ENCODE measurements at regions not wholly inside any gene's neighbourhood (a gene's known extent, or its start where the extent isn't known, plus 50 kb on each side); places are given as distances from the start of the nearest gene placed in this dataset.

DNA sequence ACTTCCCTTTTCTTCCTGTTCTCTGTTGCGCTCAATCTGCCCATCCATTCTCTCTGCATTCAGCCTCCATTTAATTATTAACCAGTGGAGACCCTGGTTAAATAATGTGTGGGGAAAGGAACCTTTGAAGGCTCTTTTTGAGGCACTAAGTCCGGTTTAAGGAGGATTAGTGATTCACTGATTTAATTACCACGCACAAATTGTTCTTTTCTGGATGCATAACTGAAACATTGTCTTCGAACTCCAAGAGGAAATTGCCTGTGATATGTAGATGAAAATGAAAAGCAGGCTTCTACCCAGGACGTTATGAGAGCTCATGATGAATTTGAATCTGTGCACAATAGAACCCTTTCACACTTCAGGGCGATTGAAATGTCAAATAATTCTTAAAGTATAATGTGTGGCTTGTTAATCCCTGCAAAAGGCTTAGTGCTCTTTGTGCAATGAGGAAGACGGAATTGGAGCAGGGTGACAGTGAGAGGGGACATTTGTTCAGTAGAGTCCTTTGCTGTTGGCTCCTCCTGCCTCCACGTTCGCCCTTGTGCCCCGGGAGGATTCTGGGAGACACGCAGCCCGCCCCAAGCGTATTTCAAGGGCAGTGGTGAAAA, 51.1 kb upstream of the ZNF236 start:
- no peak for DNase-seq

DNA sequence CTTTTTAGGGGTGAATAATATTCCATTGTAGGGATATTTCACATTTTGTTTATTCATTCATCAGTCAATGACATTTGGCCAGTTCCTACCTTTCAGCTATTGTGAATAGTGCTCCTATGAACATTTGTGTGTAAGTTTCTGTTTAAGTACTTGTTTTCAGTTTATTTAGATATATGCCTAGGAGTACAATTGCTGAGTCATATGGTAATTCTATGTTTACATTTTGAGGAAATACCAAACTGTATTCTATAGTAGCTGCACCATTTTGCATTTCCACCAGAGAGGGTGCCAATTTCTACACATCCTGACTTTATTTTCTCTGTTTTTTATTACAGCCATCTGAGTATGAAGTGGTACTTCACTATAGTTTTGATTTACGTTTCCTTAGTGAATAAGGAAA, 54.4 kb upstream of the ZNF236 start:
- no peak for DNase-seq

DNA sequence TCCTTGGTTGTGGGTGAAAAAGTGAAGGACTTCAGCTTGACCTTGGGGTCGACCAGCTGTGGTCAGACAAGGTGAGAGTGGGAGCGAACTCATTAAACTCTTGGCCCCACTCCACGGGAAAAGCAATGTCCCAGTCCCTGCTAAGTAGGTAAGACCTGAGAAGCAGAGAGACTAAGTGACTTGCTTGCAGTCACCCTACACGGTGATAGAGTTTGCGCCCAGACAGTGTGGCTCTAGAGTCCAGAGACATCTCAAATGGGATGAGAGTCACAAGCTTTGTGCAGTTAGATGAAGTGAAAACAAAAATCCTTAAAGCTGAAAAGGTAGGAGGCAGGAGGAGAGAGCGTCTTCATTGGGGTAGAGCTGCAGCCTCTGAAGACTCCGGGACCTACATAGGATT, 55.9 kb upstream of the ZNF236 start:
- DNase-seq: no peak

DNA sequence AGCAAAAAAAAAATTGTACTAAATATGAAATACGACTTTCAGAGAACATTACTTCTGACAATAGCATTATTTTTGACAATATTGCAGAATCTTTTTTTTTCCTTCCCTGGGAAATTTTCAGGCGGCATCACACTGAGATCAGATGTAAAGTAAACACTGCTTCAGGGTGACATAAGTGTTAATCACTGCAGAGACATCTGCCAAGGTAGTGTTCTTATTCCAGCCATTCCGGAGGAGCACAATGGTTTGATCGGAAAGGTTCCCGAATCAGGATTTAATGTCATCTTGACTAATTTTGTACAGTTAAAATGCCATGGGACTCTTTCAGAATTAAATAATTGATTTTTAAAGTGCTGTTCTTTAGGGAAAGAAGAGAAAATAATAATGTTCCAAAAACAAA, 56.7 kb upstream of the ZNF236 start:
- no peak for DNase-seq

DNA sequence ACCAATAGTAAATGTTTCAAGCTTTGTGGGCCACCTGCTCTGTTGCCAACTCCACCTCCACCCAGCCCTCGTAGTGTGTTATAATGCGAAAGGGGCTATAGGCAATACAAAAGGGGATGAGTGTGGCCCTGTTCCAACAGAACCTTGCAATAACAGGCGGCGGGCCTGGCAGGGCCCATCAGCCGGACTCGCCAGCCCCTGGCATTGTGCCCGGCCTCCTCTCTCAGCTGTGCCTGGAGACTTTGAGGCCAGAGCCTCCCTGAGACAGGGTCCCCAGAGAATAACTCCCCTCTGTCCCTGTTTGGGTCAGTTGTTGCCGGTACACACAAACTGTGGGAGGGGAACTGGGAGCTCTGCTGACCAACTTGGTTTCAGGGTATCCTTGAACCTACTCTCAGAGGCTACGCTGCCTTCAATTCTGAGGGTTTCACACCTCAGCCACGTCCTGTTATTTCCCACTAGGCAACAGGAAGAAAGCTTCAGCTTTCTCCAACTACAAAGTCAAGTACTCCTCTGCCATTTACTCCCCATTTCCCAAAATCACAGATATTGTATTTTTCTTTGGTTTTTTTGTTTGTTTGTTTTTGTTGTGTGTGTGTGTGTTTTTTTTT, 58.0 kb upstream of the ZNF236 start:
- no peak for DNase-seq

DNA sequence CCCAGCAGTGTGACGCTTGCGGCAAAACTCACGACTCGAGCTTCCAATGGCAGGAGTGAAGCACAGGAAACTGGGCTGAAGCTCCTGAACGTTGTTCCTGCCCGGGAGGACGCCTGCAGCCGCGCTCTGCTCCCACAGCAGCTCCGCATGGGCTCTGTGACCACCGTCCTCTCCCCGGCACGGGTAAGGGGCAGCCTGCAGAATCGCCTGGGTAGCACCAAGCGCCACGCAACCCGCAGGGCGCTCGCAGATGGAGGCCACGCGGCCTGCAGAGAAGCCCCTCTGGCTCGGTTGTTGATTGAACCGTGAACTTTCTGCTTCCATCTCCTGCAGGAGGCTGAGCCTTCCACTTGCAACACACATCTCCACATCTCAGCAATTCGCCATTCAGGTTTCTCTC, 63.3 kb upstream of the ZNF236 start:
- DNase-seq: no peak

DNA sequence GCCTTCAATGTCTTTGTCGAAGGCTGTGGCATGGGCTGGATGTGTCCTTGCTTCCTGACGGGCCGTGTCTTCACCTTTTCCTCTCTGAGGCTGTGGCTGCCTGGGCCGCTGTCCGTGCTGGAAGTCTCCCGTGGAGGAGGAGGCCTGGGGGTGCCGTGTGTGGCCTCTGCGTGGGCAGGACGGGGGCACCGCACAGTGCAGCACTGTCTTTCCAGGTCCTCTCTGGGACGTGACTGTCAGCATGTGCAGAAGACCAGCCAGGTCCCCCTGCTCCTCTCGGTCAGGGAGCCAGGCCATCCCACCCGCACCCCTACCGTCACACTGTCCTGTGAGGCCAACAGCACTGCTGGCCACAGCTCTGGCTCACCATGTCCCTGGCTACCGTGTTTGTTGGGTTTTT, 64.4 kb upstream of the ZNF236 start:
- DNase-seq: no peak

DNA sequence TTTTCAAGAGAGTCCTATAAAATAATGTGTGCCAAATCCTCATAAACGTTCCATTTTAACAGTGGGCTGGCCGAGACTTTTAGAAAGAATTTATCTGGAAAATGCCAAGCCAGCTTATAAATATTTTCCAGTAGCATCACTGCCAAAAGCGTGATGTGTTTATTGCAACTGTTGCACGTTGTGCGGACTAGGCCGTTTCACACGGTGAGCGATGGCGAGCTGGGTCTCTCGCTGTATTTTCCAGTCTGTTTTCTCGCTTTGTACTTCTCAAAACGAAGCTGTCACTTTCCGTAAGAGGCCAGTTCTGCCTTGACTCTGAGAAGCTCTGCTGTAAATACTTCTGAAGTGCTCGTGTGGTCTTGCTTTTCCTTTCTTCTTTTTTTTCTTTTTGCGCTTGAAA, 65.0 kb upstream of the ZNF236 start:
- no peak for DNase-seq

DNA sequence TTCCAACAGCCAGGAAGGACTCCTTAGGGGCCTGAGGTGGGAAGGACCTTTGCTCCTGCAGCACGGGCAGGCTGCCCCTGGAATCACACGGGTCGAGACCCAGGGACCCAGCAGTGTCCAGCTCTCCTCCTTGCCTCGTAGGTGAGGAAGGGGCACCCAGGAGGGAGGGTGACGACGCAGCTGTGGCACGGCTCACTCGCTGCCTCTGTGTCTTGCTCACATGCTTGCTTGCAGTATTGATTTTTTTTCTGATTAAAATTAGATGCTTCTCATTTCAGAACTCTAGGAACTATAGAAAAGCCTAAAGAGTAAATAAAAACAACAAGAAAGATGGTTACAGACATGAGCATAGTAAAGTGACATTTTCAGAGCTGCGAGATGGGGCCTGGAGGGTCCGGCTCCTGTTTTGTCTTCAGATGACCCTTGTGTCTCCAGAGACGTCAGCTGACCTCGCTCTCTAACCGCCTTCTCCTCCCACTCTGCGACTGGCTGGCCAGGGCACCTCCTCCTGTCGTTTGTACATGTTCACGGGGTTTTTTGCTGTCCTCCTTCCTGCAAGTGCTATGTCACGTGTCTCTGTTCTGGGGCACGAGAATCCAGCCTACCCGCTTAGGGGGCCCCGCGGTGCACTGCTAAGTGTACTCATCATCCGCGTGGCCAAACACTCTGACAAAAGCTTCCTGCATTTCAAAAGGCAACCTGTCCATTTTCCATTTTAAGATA, 65.7 kb upstream of the ZNF236 start:
- no peak for DNase-seq

DNA sequence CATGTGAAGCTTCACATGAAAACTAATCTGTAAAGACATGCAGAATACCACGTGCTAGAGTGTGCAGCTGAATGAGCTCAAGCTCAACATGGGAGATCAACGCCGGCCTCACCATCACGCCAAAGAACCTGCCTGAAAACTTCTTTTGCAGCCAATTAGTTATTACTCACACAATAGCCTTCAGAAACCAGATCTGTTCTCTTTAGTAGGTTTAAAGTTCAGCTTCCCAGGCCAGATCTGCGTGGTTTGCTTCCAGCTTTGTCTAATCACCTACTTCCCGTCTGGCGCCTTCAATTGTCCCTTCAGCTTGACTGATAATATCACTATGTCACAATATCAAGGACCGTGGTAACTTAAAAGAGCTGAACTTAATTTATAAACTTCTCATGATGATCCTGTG, 68.0 kb upstream of the ZNF236 start:
- no peak for DNase-seq

DNA sequence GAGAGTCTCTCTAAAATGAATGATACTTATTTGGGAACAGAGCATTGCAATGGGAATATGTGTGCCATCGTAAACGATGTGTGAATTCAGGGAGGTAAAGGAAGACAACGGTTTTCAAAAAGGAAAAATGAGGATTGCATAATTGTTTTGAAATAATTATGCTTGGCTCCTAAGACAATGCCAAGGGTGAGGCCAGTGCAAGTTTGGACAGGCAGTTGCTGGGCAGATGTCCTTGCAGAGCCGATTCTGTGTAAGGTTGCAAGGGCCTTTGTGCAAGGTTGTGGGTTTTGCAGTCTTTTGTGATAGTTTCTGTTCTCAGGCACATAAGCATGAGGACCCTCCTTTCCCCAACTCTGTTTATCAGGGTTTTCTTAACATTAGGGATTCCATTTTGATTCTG, 70.0 kb upstream of the ZNF236 start:
- no peak for DNase-seq

DNA sequence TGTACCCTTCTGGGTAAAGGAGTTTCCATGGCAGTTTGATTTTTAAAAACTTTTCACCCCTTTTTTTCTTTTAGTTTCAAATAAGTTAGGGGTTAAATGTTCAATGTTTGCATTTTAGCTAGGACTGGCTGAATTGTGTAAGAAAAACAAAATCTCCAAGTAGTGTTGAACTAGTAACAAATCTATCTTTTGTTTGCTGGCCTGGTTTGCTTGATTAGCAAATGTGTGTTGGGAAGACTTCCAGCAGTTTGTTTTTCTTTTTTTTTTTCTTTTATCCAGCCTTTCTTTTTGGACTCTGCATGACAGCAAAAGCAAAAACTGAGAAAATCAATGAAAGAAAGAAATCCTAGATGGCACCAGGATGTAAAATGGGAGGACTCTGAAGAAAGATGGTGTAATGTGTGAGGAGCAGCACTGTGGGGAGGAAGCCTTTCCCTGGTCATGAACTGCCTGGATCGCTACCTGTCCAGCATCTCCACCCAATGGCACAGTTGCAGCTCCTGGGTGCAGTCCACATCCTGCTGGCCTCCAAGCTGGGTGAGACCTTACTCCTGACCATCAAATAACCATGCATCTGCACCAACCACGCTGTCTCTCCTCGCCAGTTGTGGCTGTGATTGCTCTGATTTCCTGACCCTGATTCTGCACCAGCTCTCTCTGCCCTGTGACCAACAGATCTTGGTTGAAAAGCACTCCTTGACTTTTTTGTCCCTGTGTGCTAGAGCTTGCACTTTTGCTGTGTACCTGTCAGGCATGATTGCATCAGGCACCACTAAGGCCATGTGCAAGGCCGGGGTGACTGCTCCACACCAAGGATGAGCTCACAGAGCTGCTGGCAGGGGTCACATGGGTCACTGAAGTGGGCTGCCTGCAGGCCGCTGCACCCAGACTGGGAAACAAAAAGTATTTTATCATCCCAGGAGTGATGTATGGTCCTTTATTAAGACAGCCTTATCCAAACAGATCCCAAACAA, 71.2 kb upstream of the ZNF236 start:
- DNase-seq: no peak

DNA sequence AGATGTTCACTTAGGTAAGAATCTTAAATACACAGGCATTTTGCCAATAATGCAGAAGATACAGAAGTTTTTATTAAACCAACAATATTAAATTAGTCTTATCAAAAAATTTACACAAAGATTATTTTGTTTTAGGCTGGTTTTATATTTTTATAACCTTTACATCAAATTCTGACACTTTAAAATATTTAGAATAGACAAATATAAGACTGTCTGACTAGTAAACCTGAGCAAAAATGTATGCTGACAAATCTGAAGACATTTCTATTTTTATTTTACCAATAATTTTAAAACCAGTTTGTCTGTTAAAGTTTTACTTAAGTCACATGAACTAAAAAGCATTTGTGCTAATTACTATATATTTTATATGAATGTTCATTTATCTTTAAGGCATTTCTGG, 72.1 kb upstream of the ZNF236 start:
- DNase-seq: no peak

DNA sequence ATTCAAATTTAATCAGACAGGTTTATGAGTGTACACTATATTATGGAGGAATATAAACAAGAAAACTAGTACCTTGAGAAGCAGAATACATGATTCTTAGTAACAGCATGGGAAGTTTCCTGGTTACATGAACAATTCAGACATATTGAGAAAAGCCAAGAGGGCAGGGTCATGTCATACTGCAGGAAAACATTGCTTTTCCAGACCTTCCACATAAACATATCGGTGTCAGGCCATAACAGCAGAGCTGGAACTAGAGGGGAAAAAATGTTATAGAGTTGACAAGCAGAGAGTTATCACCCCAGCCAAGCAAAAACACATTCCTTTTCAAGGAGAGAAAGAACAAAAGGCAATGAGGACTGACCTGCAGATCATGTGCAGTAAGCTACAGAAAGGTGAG, 74.7 kb upstream of the ZNF236 start:
- no peak for DNase-seq

DNA sequence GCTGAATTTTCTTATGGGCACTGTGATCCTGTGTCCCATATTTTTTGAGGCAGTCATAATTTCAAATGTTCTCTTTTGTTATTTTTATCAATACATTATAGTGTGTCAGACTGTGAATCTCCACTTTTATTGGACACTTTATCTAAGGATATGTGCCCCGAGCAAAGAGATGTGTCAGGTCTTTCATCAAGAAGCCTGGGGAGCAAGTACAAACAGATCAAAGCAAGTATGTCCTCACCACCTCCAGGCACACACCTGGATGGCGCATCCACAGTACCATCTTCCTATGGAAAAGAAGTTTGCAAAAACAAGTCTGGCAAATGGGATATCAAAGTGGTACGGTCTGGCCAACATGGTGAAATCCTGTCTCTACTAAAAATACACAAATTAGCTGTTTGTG, 81.0 kb upstream of the ZNF236 start:
- DNase-seq: no peak

DNA sequence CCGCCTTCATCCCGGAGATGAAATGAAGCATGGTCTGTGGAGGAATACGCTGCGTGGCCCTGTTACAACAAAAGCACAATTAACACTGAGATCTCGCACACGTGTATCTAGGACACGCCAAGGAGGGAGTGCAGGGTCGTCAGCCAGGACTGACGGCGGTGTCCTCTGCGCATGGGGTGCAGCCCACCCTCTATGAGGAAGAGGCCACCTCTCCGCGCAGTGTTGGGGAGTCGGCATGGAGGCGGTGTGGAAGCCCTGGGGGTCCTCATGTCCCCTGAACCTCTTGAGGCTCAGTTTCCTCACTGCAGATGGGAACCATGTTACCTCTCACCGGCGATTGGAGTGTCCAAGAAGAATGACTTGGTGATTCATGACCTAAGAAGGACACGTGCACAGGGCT, 86.0 kb upstream of the ZNF236 start:
- DNase-seq: no peak

DNA sequence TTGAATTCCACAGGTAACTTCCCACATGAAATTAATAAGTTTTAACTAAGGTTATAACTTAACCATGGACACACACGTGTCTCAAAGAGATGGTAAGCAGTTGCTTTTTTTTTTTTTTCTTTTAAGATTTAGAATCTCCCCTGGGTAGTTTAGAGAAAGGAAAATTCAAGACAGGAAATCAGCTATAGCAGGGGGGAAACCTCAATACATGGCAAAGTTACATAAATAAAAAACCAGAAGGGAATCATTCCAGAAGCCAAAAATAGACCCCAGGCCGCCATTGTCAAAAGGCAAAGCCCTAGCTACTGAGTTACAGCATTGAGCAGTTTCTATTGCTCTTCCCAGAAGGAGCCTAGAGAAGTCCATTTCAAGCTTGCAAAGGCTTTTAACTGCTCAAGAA, 91.5 kb upstream of the ZNF236 start:
- no peak for DNase-seq

DNA sequence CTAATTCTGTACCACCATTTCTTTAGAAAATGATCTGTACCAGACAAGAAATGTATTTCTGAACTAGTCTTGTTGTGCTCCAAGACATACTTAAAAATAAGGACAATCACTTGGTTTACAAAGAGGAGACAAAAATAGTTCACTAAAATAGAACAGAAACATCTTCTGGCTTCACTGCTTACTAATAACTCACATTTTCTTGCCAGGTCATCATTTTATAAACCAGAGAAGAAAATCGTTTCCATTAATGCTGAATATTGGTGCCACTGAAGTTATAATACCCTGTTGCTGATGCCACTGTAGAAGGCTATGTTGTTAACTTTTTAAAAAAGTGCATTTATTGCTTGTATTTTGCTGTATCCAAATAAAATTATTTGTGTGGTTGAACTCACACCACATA, 94.8 kb upstream of the ZNF236 start:
- no peak for DNase-seq

DNA sequence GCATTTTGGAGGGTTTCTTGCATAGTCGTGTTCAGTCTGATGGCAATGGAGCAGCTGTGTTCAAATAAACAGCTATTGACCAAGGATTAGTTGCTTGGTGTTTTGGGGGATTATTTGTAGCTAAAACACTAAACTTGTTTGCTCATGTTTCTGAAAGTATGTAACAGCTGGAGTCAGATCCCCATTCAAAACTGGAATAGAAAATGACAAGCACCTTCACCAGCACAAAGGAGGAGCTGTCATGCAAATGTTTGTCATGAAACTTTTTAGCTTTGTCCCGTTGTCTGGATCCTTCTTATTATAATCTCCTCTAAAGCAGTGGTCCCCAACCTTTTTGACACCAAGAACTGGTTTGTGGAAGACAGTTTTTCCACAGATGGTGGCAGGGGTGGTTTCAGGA, 96.9 kb upstream of the ZNF236 start:
- no peak for DNase-seq

DNA sequence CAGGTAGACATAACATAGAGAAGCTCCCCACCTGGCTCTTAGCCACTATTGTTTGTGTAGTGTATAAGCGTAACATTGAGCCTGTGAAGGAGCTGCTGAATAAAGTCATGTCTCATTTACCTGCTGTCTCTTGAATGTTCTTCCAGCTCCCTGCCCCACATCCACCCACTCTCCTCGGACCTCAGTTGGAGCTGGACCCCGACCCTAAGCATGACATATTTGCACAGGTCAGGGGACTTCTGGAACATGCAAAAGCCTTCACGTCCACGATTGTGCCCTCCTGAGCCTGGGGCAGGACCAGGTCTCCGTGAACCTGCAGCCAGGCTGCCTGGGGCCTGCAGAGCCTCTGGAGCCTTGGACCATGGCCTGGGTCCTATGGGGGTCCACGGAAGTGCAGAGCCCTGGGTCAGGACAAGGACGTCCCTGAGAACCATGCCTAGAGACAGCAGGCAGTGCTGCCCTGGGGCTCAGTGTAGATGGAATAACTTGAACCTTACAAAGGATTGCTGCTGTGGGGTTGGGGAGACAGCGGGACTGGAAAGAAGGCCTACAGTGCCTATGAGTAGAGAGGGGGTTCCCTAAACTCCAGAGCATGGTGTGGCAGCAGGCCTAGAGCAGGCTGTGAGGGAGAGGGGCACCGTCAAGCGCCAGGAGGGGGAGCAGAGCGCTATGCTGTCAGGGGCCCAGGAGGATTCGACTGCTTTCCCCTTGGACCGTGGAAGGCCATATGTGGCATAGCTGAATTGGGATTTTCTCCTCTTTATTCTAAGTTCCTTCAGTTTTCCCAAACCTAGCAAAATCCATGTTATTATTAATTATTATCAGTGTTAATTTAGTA, 99.9 kb upstream of the ZNF236 start:
- DNase-seq: no peak

DNA sequence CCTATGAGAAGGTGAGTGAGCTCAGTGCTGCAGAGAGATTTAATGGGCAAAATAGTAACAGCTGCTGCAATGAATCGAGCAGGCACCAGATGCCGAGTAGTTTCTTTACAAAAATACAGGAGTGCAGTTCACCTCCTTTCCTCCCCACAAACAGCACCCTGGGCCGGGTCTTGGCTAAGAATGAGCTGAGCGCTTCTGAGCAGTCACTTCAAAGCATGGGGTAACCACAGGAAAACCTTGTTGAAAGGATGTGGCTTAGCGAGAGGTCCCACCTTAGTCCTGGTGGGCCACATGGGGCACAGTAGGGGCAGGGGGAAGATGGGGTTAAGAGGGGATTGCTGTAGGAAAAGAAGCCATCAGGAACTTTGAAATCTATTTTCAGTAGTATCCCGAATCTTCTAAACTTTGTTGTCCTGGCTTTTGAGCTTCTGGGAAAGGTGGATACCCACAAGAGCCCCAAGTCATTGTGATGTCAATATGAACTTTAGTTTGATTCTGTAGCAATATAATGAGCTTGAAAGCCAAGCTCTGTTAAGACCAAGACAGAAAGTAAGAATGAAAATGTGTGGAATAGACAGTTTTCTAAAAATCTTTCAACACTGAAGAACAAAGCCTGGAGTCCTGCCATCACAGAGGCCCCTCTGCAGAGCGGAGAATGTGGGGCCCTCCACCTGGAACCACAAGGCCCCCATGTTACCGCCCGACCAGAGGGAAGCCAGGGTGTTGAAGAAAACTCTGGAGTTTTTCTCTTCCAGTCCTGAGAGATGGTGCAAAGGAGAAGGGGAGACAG, 101.0 kb upstream of the ZNF236 start:
- DNase-seq: peak; percentile 52

DNA sequence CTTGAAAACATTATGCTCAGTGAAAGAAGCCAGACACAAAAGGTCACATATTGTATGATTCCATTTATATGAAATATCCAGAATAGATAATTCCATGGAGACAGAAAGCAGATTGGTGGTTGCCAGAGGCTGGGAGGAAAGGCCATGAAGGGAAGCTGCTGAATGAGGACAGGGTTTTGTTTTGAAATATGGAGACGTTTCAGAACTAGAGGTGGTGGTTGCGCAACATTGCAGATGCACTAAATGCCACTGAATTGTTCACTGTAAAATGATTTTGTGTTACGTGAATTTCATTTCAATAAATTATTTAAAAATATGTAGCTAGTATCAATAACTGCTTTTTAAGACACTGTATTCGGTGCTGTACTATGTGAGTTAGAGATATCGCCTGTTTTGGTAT, 101.7 kb upstream of the ZNF236 start:
- no peak for DNase-seq
